H1 (cell line): ENCODE measurements at regions not wholly inside any gene's neighbourhood (a gene's known extent, or its start where the extent isn't known, plus 50 kb on each side); places are given as distances from the start of the nearest gene placed in this dataset.

Experiments
- CTCF ChIA-PET: fragments of 300-600 bp; sonication (Branson Sonifier 250); formaldehyde crosslinking; loops from one replicate; lab custom pipeline; 2021; ENCODE audit not compliant: partially characterized antibody; lab: Charles Lee
- POLR2A ChIA-PET: fragments of 300-600 bp; sonication (Branson Sonifier 250); formaldehyde crosslinking; loops from one replicate; lab custom pipeline; 2021; ENCODE audit warnings: inconsistent platforms; ENCODE audit not compliant: partially characterized antibody; lab: Charles Lee
- DNase-seq, 2 experiments: peaks; one replicate each; pipeline versions ENCODE4 v3.0.0 to v3.0.0-alpha.2; 2010 to 2022; ENCODE audit warnings: low spot score in 2 of 2, low read depth in 1 of 2, mixed read lengths in 1 of 2
- FAIRE-seq: peaks from 2 replicates; lab custom pipeline; 2011; peaks lifted over from hg19 to GRCh38; lab: Jason Lieb, UNC
- H2AFZ ChIP-seq: 2 replicates; pipeline ENCODE4 v1.8.1; 2012; ENCODE audit warnings: low read length, inconsistent platforms
- H2AK5ac ChIP-seq: 2 replicates; pipeline ENCODE4 v1.6.1; 2013; ENCODE audit warnings: low read depth, low read length
- H2BK120ac ChIP-seq: replicated peaks from 2 replicates; pipeline ENCODE3; 2013; ENCODE audit warnings: low read depth, low read length, inconsistent platforms
- H2BK12ac ChIP-seq: 2 replicates; pipeline ENCODE4 v1.6.1; 2013; ENCODE audit warnings: low read depth, low read length
- H2BK15ac ChIP-seq: 2 replicates; pipeline ENCODE4 v1.6.1; 2013; ENCODE audit warnings: low read length
- H2BK20ac ChIP-seq: 2 replicates; pipeline ENCODE4 v1.6.1; 2013; ENCODE audit warnings: low read length
- H2BK5ac ChIP-seq: 2 replicates; pipeline ENCODE4 v1.6.1; 2013; ENCODE audit warnings: low read depth, low read length
- H3K14ac ChIP-seq: 2 replicates; pipeline ENCODE4 v1.6.1; 2013; ENCODE audit warnings: inconsistent platforms; ENCODE audit not compliant: insufficient read length
- H3K18ac ChIP-seq: 2 replicates; pipeline ENCODE4 v1.6.1; 2013; ENCODE audit warnings: low read length; ENCODE audit errors: extremely low read depth
- H3K23ac ChIP-seq: 2 replicates; pipeline ENCODE4 v1.6.1; 2013; ENCODE audit warnings: inconsistent platforms; ENCODE audit not compliant: insufficient read length
- H3K23me2 ChIP-seq: 2 replicates; pipeline ENCODE4 v1.6.1; 2013; ENCODE audit warnings: low read depth, low read length
- H3K27ac ChIP-seq: 2 replicates; pipeline ENCODE4 v1.6.1; 2011; ENCODE audit warnings: low read depth, low read length, inconsistent platforms
- H3K27me3 ChIP-seq, 4 experiments: replicated peaks in 1 of 4; 1 replicate in 1 of 4; 2 replicates in 3 of 4; pipeline versions ENCODE4 v1.6.1 to v1.8.1; 2011 to 2013; ENCODE audit warnings: low read length in 3 of 4, mild to moderate bottlenecking in 3 of 4, inconsistent platforms in 2 of 4, mixed read lengths in 2 of 4, moderate library complexity in 1 of 4; ENCODE audit not compliant: control insufficient read depth in 3 of 4, insufficient read depth in 3 of 4; ENCODE audit errors: extremely low read depth in 1 of 4
- H3K36me3 ChIP-seq, 4 experiments: 2 replicates each; pipeline versions ENCODE4 v1.6.1 to v1.8.1; 2011 to 2013; ENCODE audit warnings: mild to moderate bottlenecking in 4 of 4, low read length in 3 of 4, moderate library complexity in 2 of 4, control low read depth in 1 of 4, inconsistent platforms in 1 of 4; ENCODE audit not compliant: insufficient read depth in 4 of 4, control insufficient read depth in 2 of 4
- H3K4ac ChIP-seq: replicated peaks from 2 replicates; pipeline ENCODE3; 2013; ENCODE audit warnings: low read length, low read depth, mixed read lengths, inconsistent platforms; ENCODE audit not compliant: insufficient read length
- H3K4me1 ChIP-seq, 4 experiments: replicated peaks in 1 of 4; 1 replicate in 1 of 4; 2 replicates in 3 of 4; pipeline versions ENCODE4 v1.6.1 to v1.8.1; 2011 to 2013; ENCODE audit warnings: low read length in 3 of 4, inconsistent platforms in 2 of 4, mixed read lengths in 1 of 4; ENCODE audit not compliant: insufficient read depth in 4 of 4, control insufficient read depth in 3 of 4
- H3K4me2 ChIP-seq, 2 experiments: 2 replicates each; pipeline versions ENCODE4 v1.6.1 to v1.8.1; 2011 to 2013; ENCODE audit warnings: low read depth in 2 of 2, low read length in 2 of 2, control low read depth in 1 of 2, inconsistent platforms in 1 of 2, mild to moderate bottlenecking in 1 of 2; ENCODE audit not compliant: insufficient read depth in 1 of 2
- H3K4me3 ChIP-seq, 4 experiments: fragments of 200-600, 300-600 bp in 1 of 4; sonication (generic), shearing (Covaris generic), sonication (Bioruptor Twin) in 1 of 4; 2 replicates each; pipeline versions ENCODE4 v1.5.1 to v1.8.1; 2011 to 2016; ENCODE audit warnings: low read length in 4 of 4, low read depth in 3 of 4, control low read depth in 2 of 4, inconsistent platforms in 2 of 4, mild to moderate bottlenecking in 2 of 4, mixed read lengths in 1 of 4, moderate library complexity in 1 of 4; ENCODE audit not compliant: insufficient read depth in 2 of 4; ENCODE audit errors: extremely low read depth in 1 of 4
- H3K56ac ChIP-seq: replicated peaks from 2 replicates; pipeline ENCODE3; 2013; ENCODE audit warnings: low read depth, mild to moderate bottlenecking, mixed read lengths, low read length, inconsistent platforms; ENCODE audit not compliant: insufficient read length
- H3K79me1 ChIP-seq: 2 replicates; pipeline ENCODE4 v1.6.1; 2013; ENCODE audit warnings: low read depth, low read length, control low read depth
- H3K79me2 ChIP-seq, 2 experiments: 2 replicates each; pipeline versions ENCODE4 v1.6.1 to v1.8.1; 2012 to 2013; ENCODE audit warnings: low read length in 2 of 2, mild to moderate bottlenecking in 2 of 2, inconsistent platforms in 1 of 2; ENCODE audit not compliant: insufficient read depth in 2 of 2, control insufficient read depth in 1 of 2
- H3K9ac ChIP-seq, 4 experiments: replicated peaks in 1 of 4; 1 replicate in 1 of 4; 2 replicates in 3 of 4; pipeline versions ENCODE4 v1.6.1 to v1.8.1; 2011 to 2013; ENCODE audit warnings: low read depth in 3 of 4, low read length in 3 of 4, control low read depth in 2 of 4, mild to moderate bottlenecking in 2 of 4, moderate library complexity in 2 of 4, inconsistent platforms in 1 of 4; ENCODE audit errors: extremely low read depth in 1 of 4
- H3K9me3 ChIP-seq, 2 experiments: 2 replicates each; pipeline versions ENCODE4 v1.6.1 to v1.8.1; 2012 to 2013; ENCODE audit warnings: mild to moderate bottlenecking in 2 of 2, moderate library complexity in 2 of 2, control low read depth in 1 of 2, inconsistent platforms in 1 of 2, low read depth in 1 of 2, low read length in 1 of 2, mixed read lengths in 1 of 2; ENCODE audit not compliant: insufficient read depth in 2 of 2
- H4K20me1 ChIP-seq, 2 experiments: replicated peaks in 1 of 2; 2 replicates each; pipeline versions ENCODE3 to v1.8.1; 2011 to 2013; ENCODE audit warnings: inconsistent platforms in 2 of 2, low read length in 2 of 2, mild to moderate bottlenecking in 1 of 2; ENCODE audit not compliant: insufficient read depth in 2 of 2, control insufficient read depth in 1 of 2
- H4K5ac ChIP-seq: 2 replicates; pipeline ENCODE4 v1.6.1; 2013; ENCODE audit warnings: low read length, low read depth, mixed read lengths, inconsistent platforms; ENCODE audit not compliant: insufficient read length
- H4K8ac ChIP-seq: 2 replicates; pipeline ENCODE4 v1.8.0; 2013; ENCODE audit warnings: mild to moderate bottlenecking, moderate library complexity, low read length, inconsistent platforms; ENCODE audit not compliant: insufficient read depth; ENCODE audit errors: extremely low read depth
- H4K91ac ChIP-seq: replicated peaks from 2 replicates; pipeline ENCODE3; 2013; ENCODE audit warnings: low read length, mixed read lengths, inconsistent platforms; ENCODE audit not compliant: insufficient read length
- CHD1 ChIP-seq: IDR thresholded peaks from 2 replicates; pipeline ENCODE4 v1.6.1; 2012; ENCODE audit warnings: low read depth, low read length, improper control_type of control experiment
- FOSL1 ChIP-seq: IDR thresholded peaks from 2 replicates; pipeline ENCODE4 v1.6.1; 2011; ENCODE audit warnings: mild to moderate bottlenecking, low read depth, low read length, moderate library complexity; ENCODE audit not compliant: insufficient read depth
- PHF8 ChIP-seq: fragments of 200-600 bp; sonication (generic); conservative IDR thresholded peaks from 2 replicates; pipeline ENCODE4 v1.7.1; 2012; ENCODE audit warnings: low read depth, mild to moderate bottlenecking, inconsistent platforms, low read length, moderate library complexity
- RAD21 ChIP-seq, 2 experiments: IDR thresholded peaks in 1 of 2; conservative IDR thresholded peaks in 1 of 2; 2 replicates each; pipeline ENCODE4 v1.6.1; 2011; ENCODE audit warnings: low read depth in 2 of 2, low read length in 2 of 2, improper control_type of control experiment in 1 of 2, inconsistent platforms in 1 of 2, mild to moderate bottlenecking in 1 of 2, moderate library complexity in 1 of 2
- RBBP5 ChIP-seq: IDR thresholded peaks from 2 replicates; pipeline ENCODE4 v1.7.1; 2012; ENCODE audit warnings: low read depth, mild to moderate bottlenecking, inconsistent platforms, low read length, moderate library complexity, borderline replicate concordance
- RFX5 ChIP-seq: IDR thresholded peaks from 2 replicates; pipeline ENCODE4 v1.6.1; 2011; ENCODE audit warnings: low read depth, low read length, improper control_type of control experiment, borderline replicate concordance
- WGBS, 2 experiments: shearing (Covaris generic) in 1 of 2; methylation state at CpG; one replicate each; pipeline versions ENCODE4 v1.1.6 to v1.1.7; 2013 to 2015; ENCODE audit warnings: low lambda C conversion rate in 2 of 2, mixed read lengths in 2 of 2, inconsistent platforms in 1 of 2, low coverage in 1 of 2, missing lambda C conversion rate in 1 of 2; ENCODE audit not compliant: insufficient replicate concordance in 2 of 2, insufficient coverage in 1 of 2, insufficient read length in 1 of 2; ENCODE audit errors: extremely low coverage in 1 of 2, missing lambda C conversion rate in 1 of 2; 5-methylcytosine and 5-hydroxymethylcytosine counted together

DNA sequence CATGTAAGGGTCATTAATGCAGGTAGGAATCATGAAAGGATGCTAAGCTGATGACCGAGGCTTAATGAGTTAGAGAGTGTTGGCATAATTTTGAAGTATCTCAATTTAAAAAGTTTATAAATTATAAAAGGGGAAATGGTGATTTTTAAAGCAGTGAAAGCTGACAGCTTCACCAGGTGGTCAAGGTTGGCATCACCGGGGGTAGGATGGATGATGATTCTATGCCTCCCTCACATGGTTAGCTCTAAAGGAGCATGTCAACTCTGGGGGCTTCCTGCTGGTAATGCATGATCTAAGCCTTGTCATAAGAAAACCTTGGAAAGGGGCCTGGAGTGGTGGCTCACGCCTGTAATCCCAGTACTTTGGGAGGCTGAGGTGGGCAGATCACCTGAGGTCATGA lies 89.2 kb upstream of the MARCKS start:
- Histone ChIP-seq H2BK15ac (no peak overlapping the region), H3K27ac (no peak overlapping the region), H3K9me3 (no peaks in the 10 kb centered on the region), H4K5ac (no peak overlapping the region), H3K56ac (no peak overlapping the region), H2AK5ac (no peak overlapping the region), H3K18ac (no peak overlapping the region), H2BK20ac (no peak overlapping the region), H3K23ac (no peak overlapping the region), H3K79me2 (no peaks in the 10 kb centered on the region), H3K36me3 (no peaks in the 10 kb centered on the region), H3K23me2 (no peaks in the 10 kb centered on the region), H2BK12ac (no peak overlapping the region), H3K4ac (no peak overlapping the region), H4K20me1 (no peaks in the 10 kb centered on the region), H3K14ac (no peak overlapping the region), H3K4me1 (no peaks in the 10 kb centered on the region), H3K4me3 (no peak overlapping the region), H2BK5ac (no peak overlapping the region), H2AFZ (no peak overlapping the region), H4K91ac (no peak overlapping the region), H3K27me3 (no peaks in the 10 kb centered on the region; a peak in 1 of 7 replicates), H2BK120ac (no peak overlapping the region), H3K4me2 (no peak overlapping the region), H4K8ac (no peak overlapping the region), H3K9ac (no peak overlapping the region), H3K79me1 (no peaks in the 10 kb centered on the region)
- FAIRE-seq = no peak
- no peak for DNase-seq
- WGBS, 2 experiments = 92% methylated on average over 3 of the region's 3 CpGs; no CpG with 5 or more reads in 1 of the 2 experiments
- ChIA-PET POLR2A (interaction anchor here (1.4 kb wide), 1 partner anchor 91 kb away, joined by 3 read pairs; no protein-coding TSS in a partner anchor), CTCF (interaction anchor here (1.4 kb wide), 1 partner anchor 110 kb away, joined by 3 read pairs; no protein-coding TSS in a partner anchor)
- TF ChIP-seq CHD1 = no peak
- no peak for TF ChIP-seq FOSL1
- no peak for TF ChIP-seq RFX5
- no peak for TF ChIP-seq PHF8
- TF ChIP-seq RAD21 (IDR thresholded peaks at IDR 0.05 in 1 of 2, conservative IDR thresholded peaks at IDR 0.05 in 1 of 2; ENCODE audit: low read depth in 2 of 2, low read length in 2 of 2) = no peak
- TF ChIP-seq RBBP5 = no peak
